ENCODE measurements at regions not wholly inside any gene's neighbourhood (a gene's known extent, or its start where the extent isn't known, plus 50 kb on each side); places are given as distances from the start of the nearest gene placed in this dataset.

- TF ChIP-seq, protein P1, sequence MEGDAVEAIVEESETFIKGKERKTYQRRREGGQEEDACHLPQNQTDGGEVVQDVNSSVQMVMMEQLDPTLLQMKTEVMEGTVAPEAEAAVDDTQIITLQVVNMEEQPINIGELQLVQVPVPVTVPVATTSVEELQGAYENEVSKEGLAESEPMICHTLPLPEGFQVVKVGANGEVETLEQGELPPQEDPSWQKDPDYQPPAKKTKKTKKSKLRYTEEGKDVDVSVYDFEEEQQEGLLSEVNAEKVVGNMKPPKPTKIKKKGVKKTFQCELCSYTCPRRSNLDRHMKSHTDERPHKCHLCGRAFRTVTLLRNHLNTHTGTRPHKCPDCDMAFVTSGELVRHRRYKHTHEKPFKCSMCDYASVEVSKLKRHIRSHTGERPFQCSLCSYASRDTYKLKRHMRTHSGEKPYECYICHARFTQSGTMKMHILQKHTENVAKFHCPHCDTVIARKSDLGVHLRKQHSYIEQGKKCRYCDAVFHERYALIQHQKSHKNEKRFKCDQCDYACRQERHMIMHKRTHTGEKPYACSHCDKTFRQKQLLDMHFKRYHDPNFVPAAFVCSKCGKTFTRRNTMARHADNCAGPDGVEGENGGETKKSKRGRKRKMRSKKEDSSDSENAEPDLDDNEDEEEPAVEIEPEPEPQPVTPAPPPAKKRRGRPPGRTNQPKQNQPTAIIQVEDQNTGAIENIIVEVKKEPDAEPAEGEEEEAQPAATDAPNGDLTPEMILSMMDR (IDR thresholded peaks at IDR 0.05; ENCODE audit: control insufficient read depth, extremely low read depth, insufficient read depth) = no peak
- DNase-seq (ENCODE audit: low read depth) = no peak
- no peak overlapping the region for H3K4me3 ChIP-seq (ENCODE audit: low read depth, low read length)
Measured at GRCh38 chr12:66768293-66768692, 89.4 kb upstream of the GRIP1 start.

GRCh38 chr12:66774929-66775328, 96.1 kb upstream of the GRIP1 start:
- TF ChIP-seq, protein P1 (IDR thresholded peaks at IDR 0.05; ENCODE audit: control insufficient read depth, extremely low read depth, insufficient read depth) = no peak
- no peak for DNase-seq (ENCODE audit: low read depth)
- no peak overlapping the region for H3K4me3 ChIP-seq (ENCODE audit: low read depth, low read length)

DNA sequence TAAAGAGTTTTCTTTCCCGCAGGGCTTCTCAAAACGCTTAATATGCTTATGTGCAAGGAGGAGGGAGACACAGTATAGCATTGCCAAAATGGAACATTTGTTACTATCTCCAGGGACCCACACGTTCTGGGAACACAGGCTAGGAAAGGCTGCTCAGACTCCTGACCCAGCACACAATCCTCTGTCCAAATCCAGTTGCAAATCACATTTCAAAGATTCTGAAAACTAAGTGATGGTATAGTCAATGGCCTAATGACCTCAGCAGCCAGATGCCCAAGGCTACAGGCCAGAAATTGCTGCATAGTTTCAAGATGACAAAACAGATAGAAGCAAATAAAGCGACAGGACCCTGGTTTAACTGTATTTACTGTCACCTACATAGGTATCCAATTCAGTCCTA, 97.0 kb upstream of the GRIP1 start:
- TF ChIP-seq, protein P1 (IDR thresholded peaks at IDR 0.05; ENCODE audit: control insufficient read depth, extremely low read depth, insufficient read depth) = no peak
- no peak overlapping the region for H3K4me3 ChIP-seq (ENCODE audit: low read depth, low read length)
- no peak for DNase-seq (ENCODE audit: low read depth)

GRCh38 chr12:66776974-66777373, 98.1 kb upstream of the GRIP1 start:
- TF ChIP-seq, protein P1 (IDR thresholded peaks at IDR 0.05; ENCODE audit: control insufficient read depth, extremely low read depth, insufficient read depth) = no peak
- no peak overlapping the region for H3K4me3 ChIP-seq (ENCODE audit: low read depth, low read length)
- no peak for DNase-seq (ENCODE audit: low read depth)

GRCh38 chr12:66779466-66779865, 100.6 kb upstream of the GRIP1 start:
- no peak overlapping the region for H3K4me3 ChIP-seq (ENCODE audit: low read depth, low read length)
- TF ChIP-seq, protein P1 (IDR thresholded peaks at IDR 0.05; ENCODE audit: control insufficient read depth, extremely low read depth, insufficient read depth) = no peak
- no peak for DNase-seq (ENCODE audit: low read depth)

- TF ChIP-seq, protein P1 (IDR thresholded peaks at IDR 0.05; ENCODE audit: control insufficient read depth, extremely low read depth, insufficient read depth) = no peak
- no peak overlapping the region for H3K4me3 ChIP-seq (ENCODE audit: low read depth, low read length)
Measured at GRCh38 chr12:66786531-66787308, 107.8 kb upstream of the GRIP1 start.

GRCh38 chr12:66799551-66799950, 120.7 kb upstream of the GRIP1 start:
- TF ChIP-seq, protein P1 (IDR thresholded peaks at IDR 0.05; ENCODE audit: control insufficient read depth, extremely low read depth, insufficient read depth) = no peak
- DNase-seq (ENCODE audit: low read depth) = no peak
- no peak overlapping the region for H3K4me3 ChIP-seq (ENCODE audit: low read depth, low read length)

More at GRCh38 chr12:66786531-66787308, 107.8 kb upstream of the GRIP1 start:
- DNase-seq (ENCODE audit: low read depth) = no peak

All from LNCaP clone FGC (cell line).